Fibroblast of skin of left biceps (primary cell): ENCODE measurements at regions not wholly inside any gene's neighbourhood (a gene's known extent, or its start where the extent isn't known, plus 50 kb on each side); places are given as distances from the start of the nearest gene placed in this dataset.
A peak's percentile ranks its signal among the peaks of the same experiment; 100 is the strongest.

Experiments
- DNase-seq, 2 experiments: peaks; one replicate each; pipeline ENCODE4 v3.0.0-alpha.2; 2013; ENCODE audit warnings: low read depth in 2 of 2

DNA sequence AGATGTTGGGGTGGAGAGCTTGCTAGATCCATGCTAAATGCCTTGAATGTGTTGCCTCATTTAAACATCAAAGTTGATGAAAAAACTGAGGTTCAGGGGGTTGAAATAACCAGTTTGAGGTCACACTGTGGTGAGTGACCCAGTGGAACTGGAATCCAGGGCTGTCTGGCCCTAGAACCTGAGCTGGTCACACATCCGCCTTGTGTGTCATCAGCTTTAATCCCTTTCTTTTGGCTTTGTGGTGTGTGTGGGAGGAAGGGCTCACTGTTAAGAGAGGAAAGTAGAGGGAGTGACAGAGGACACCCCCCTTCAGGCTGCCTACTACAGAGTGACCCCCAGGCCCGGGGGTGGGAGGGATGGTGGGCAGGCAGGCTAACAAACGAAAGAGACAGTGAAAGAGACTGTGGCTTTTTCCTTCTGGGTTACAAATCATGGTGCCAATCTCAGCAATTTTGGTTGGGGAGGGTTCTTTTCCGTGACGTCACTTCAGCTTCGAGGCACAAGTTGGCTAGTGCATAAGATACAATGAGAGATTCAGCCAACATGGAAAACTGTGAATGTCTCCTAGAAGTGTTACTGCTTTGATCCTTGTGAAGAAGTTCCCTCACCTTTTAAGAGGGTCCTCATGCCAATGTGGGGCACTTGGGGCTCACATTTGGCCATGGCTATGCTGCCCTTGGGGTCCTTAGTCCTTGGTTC is 164.9 kb downstream of the DLEU7 start:
- DNase-seq, result peak; percentile 32 to 45

DNA sequence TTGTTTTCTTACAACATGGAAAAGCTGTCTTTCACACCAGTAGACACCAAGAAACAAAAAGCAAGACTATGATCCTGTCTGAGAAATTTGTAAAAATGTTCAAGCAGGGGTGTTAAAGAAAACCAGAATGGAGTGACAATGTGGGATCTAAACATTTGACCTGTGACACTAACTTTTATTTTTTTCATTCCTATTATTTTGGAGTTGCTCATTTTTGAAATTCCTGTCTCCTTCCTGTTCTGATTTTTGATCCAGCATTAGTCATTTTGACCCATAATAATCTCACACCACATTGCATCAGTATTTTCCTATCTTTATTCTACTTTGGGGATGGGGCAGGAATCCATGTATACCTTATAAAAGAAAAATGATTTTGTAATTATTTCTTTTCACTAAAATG is 164.2 kb downstream of the DLEU7 start:
- peak; percentile 46 to 54 for DNase-seq

DNA sequence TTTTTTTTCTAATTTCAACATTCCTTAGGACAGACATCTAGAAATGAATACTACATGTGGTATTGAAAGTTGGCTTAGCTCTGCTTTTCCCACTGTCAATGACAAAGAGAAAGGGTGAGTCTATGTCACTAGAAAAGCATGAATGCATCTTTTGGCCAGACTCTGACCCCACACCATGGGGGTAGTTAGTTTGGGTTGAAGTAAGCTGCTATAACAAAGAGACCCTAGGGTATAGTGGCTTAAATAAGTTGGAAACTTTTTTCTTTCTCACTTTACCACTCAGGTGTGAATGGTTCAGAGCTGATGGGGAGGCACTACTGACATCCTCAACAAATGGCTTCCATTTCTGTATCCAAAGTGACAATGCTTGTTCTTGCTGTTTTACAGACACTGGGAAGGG is 161.5 kb downstream of the DLEU7 start:
- DNase-seq, result no peak

DNA sequence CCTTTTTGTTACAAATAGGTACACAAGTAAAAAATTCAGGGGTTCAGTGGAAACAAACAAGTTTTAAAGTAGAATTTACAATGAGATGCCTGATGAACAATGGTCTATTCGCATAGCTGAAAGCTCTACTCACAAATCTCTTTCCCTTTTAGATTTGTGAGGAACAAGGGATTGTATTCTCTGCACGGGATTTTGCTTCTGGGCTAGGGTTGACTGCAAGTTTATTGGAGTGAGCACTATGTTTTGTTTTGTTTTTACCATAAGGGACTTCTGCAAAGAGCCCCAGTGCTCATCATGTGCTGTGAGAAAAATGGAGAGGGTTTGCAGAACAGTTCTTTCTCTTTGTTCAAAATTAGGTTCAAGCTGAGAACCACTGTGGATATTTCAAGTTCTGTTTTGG is 160.5 kb downstream of the DLEU7 start:
- no peak for DNase-seq

GRCh38 chr13:50684366-50684765 is 159.1 kb downstream of the DLEU7 start:
- no peak for DNase-seq

- DNase-seq, result peak; percentile 39 to 46
Observed at GRCh38 chr13:50685491-50685890, 158.0 kb downstream of the DLEU7 start.

DNA sequence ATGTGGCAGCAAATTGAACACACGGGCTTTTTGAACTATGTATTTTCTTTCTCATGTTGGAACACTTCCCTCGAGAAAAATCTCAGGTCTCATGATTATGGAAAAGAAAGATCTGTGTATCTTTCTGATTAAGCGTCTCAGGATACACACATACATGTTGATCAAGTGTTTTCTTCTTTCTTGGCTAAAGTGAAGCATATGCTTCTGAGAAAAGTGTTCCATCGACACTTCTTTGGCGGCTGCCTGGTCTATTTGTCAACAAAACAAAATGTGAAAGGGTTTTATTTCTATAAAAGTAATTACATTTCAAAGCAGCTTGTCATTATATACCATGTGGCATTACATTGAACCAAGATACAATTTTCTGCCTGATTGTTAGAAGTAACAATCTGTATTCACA is 157.5 kb downstream of the DLEU7 start:
- no peak for DNase-seq

DNA sequence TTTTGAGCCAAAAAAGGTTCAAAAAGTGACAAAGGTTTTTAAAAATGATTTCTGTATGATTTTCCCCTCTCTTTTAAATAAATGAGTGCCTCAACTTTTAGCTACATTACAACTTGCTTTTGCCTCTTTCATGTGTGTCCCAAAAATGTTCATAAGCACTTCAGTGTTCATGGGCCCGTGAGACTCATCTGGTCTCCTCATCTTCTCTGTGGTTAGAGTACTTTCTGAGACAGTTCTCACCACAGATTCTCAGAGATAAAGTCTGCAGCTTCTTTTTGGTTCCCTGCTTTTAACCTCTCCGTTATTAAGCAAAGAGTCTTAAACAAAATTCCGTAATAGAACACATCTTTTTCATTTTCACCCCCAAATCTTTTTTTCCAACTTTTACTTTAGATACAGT is 156.9 kb downstream of the DLEU7 start:
- no peak for DNase-seq

DNA sequence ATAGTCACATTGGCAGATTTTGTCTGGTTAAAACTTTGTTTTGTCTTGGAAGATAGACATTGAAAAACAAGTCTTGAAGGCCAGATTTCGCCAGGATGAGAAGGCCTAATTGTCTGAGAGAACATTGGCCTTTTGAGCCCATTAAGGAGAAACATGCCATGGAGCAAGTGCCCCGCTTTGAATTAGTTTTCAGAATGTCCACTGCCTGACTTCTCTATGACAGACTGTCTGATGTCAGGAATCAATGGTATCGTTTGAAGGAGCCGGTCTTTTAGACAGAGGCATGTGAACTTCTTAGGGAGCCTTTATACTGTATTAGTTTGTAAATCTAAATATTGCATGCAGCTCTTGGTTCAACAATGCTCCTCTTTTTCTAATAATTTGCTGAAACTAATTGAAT is 155.9 kb downstream of the DLEU7 start:
- DNase-seq, result no peak

GRCh38 chr13:50690006-50690405 is 153.5 kb downstream of the DLEU7 start:
- DNase-seq, result no peak

- no peak for DNase-seq
Observed at GRCh38 chr13:50691176-50691680, 152.3 kb downstream of the DLEU7 start.

DNA sequence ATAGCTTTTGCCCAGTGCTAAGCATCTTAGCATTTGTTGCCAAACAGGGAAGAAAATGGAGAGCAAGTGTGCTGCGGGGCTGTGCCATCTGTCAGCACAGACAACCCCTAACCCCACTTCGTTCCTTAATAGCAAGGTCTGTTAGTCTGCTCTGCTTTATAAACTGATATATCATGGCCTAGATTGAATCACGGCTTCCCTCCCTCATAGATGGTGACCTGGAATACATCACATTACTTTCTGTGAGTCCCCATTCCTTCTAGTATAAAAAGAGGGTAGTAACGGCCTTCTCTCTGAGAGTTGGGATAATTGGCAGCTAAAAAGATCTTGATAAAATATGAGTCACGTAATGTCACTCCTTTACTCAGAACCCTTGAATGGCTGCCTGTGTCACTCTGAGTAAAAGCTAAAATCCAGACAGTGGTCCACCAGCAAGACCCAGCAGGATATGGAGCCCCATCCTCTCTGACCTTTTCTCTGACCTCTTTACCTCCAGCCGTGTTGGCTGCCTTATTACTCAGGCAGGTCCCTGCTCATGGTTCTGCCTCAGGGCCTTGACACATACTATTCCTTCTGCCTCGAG is 151.7 kb downstream of the DLEU7 start:
- no peak for DNase-seq

- DNase-seq, result no peak
Observed at GRCh38 chr13:50692396-50692915, 151.0 kb downstream of the DLEU7 start.

GRCh38 chr13:50693727-50694126 is 149.8 kb downstream of the DLEU7 start:
- DNase-seq, result no peak

DNA sequence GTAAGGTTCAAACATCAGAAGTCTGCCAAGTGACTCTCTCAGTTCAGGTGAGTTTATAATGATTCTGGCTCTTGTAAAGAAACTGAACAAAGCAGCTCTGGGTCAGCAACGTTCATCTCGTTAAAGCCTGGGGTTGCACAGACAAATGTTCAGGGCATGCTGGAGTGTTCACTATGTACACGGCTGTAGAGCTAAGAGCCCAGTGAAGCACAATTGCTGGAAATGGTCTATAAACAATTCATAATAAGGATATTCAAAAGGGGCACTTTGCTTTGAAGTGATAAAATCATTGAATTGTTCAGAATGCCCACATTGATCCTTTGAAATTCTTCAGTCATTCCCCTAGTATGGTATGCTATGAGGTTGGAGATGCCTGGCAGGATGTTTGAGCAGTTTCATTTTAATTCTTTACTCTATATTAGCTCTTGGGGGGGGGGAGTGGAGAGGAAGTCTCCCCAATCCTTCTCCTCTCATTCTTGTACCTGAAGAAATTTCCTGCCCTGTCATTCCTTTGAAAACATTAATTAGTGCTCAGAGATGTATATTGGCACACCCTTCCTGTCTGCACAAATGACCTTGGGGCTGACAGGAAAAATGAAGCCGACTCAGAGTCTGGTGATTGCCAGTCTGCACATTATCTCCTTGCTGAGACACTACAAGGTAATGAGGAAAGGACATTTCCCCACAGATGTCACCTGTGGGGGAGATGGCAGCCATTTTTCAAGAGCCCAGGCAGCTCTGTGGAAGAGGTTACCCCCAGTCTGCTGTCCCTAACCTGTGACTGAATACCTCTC is 145.5 kb downstream of the DLEU7 start:
- DNase-seq, result no peak

DNA sequence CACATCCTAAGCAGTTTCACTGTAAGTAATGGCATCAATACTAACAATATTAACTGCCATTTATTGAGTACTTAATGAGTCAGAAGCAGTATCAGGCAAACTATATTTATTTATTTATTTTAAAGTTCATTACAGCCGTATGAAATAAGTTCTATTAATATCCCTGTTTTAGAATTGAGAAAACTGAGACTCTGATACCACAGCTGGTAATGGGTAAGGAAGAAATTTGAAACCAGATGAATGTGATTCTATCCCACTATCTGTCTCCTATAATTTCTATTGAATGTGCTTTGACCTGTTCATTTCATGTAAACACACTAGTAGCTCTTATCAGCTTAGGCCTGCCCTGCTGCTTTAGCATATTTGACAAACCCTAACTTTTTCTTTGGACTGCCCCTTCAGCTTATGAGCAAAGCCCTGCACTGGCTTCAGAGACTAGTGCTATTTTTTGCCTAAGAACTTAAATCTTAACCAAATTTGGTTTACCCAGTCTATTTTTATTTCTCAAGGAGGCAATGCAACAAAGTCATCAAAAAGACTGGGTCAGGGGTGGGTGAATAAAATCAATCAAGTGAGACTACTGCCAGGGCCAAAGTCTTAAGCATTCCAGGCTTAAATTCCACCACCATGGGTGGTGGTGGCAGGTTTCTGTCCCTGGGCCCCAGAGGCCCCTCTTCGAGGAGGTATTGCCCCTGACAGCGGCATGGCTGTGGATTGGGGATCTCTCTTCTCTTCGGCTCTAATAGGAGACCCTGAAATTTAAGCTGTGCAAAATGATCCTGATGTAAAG is 143.4 kb downstream of the DLEU7 start:
- DNase-seq, result no peak

GRCh38 chr13:50700664-50701305 is 142.7 kb downstream of the DLEU7 start:
- DNase-seq, result no peak

GRCh38 chr13:50701469-50701868 is 142.0 kb downstream of the DLEU7 start:
- no peak for DNase-seq

DNA sequence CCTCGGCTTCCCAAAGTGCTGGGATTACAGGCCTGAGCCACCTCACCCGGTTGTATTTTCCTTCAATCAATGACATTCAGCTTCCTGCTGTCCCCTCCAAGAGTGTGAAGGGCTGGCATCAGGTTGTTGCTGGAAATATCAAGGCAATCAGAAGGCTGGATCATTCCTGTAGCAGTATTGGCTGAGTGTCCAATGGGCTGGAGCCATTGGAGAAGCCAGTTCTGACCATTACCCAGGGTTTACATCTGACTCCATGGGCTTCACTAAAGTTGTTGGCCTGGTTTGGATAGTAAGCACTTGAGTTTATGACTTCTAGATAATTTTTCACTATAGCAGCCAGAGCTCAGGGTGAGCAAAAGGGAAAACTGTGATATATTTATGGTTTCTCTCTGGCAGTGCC is 137.0 kb downstream of the DLEU7 start:
- no peak for DNase-seq

DNA sequence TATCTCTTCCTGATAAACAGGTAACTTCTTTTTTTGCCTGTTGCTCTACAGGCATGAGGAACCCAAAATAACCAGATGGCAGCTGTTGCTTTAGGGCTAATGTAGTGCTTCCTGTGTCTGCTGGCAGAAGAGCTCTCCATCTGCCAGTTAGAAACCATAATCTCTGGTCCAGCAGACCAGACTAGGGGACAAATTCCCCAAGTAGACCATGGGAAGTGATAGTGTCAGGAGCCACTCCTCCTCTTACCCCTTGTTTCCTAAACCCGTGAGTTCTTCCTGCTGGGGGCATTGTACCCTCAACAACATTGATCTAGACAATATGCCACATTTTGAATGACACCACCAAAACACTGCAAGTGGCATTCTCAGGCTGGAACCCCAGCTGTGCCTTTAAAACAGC is 135.9 kb downstream of the DLEU7 start:
- DNase-seq, result no peak

DNA sequence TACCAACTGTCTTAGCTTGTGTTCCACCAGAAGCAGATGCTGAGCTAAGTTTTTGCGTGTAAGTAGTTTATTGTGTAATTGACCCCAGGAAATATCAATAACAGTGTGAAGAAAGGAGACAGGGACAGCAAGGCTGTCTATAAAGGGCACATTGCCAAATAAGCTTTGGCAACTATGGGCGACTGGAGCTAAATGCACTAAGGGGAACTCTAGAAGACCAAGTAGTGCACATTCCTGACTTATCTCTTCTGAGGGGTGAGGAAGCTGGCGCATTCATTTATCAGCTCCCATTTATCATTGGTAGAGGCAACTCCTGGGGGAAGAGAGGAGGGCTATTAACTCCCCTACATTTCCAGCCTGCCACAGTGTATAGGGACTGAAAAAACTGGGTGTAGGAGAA is 135.0 kb downstream of the DLEU7 start:
- DNase-seq, result no peak
